K562 (cell line): ENCODE measurements at regions not wholly inside any gene's neighbourhood (a gene's known extent, or its start where the extent isn't known, plus 50 kb on each side); places are given as distances from the start of the nearest gene placed in this dataset.

ENCODE experiments used
- CBFA2T2 ChIP-seq: fragments of 450-650 bp; conservative IDR thresholded peaks from 2 replicates; pipeline ENCODE4 v1.6.1; 2017; ENCODE audit warnings: mild to moderate bottlenecking
- CCNT2 ChIP-seq: IDR thresholded peaks from 2 replicates; pipeline ENCODE4 v1.6.1; 2011; ENCODE audit warnings: borderline replicate concordance, low read depth, mild to moderate bottlenecking, moderate library complexity, mixed read lengths, low read length; ENCODE audit not compliant: insufficient read length; ENCODE audit errors: extremely low read depth
- FOXA3 ChIP-seq, 2 experiments: fragments of 450-650 bp in 1 of 2; sonication (generic) in 1 of 2; formaldehyde crosslinking; IDR thresholded peaks in 1 of 2; conservative IDR thresholded peaks in 1 of 2; 2 replicates each; pipeline versions ENCODE4 v1.4.0 to v1.8.0; 2020 to 2022; ENCODE audit warnings: mild to moderate bottlenecking in 2 of 2, missing genetic modification reagents in 1 of 2
- KDM1A ChIP-seq, 2 experiments: fragments of 450-650 bp; IDR thresholded peaks; 2 replicates each; pipeline ENCODE4 v1.6.1; 2016; ENCODE audit warnings: mild to moderate bottlenecking in 2 of 2
- MYC ChIP-seq, 2 experiments: fragments of 250-450 bp in 1 of 2; sonication (Bioruptor Pico) in 1 of 2; IDR thresholded peaks; 2 replicates each; pipeline versions ENCODE4 v1.5.1 to v1.6.1; 2012 to 2021; ENCODE audit warnings: low read depth in 2 of 2, borderline replicate concordance in 1 of 2, improper control_type of control experiment in 1 of 2, low read length in 1 of 2, mild to moderate bottlenecking in 1 of 2, moderate library complexity in 1 of 2
- PHF8 ChIP-seq: fragments of 200-600 bp; sonication (generic); IDR thresholded peaks from 2 replicates; pipeline ENCODE4 v1.6.1; 2012; ENCODE audit warnings: mixed run types, mild to moderate bottlenecking, inconsistent platforms, low read length, moderate library complexity, borderline replicate concordance
- RCOR1 ChIP-seq, 2 experiments: IDR thresholded peaks; 2 replicates each; pipeline ENCODE4 v1.6.1; 2012; ENCODE audit warnings: low read depth in 2 of 2, low read length in 2 of 2, borderline replicate concordance in 1 of 2, improper control_type of control experiment in 1 of 2
- TEAD1 ChIP-seq, 2 experiments: fragments of 450-650 bp in 1 of 2; sonication (generic) in 1 of 2; formaldehyde crosslinking; IDR thresholded peaks; 2 replicates each; pipeline versions ENCODE4 v1.4.0 to v1.8.0; 2020 to 2022; ENCODE audit warnings: mild to moderate bottlenecking in 2 of 2, missing genetic modification reagents in 1 of 2
- TGIF2 ChIP-seq: sonication (generic); formaldehyde crosslinking; IDR thresholded peaks from 2 replicates; pipeline ENCODE4 v1.8.1; 2022; ENCODE audit warnings: mild to moderate bottlenecking, missing genetic modification reagents, moderate library complexity
- TRIM24 ChIP-seq, 2 experiments: fragments of 450-650 bp; IDR thresholded peaks; 2 replicates each; pipeline ENCODE4 v1.6.1; 2016
- ZBTB17 ChIP-seq: fragments of 450-650 bp; formaldehyde crosslinking; IDR thresholded peaks from 2 replicates; pipeline ENCODE4 v1.4.0; 2020; ENCODE audit warnings: mild to moderate bottlenecking
- ZNF280B ChIP-seq: fragments of 250-450 bp; sonication (Bioruptor Pico); IDR thresholded peaks from 2 replicates; pipeline ENCODE4 v1.5.1; 2021; ENCODE audit warnings: mild to moderate bottlenecking
- TF ChIP-seq, protein P1 (sequence below): fragments of 250-450 bp; sonication (Bioruptor Pico); IDR thresholded peaks from 2 replicates; pipeline ENCODE4 v1.5.0; 2022; ENCODE audit warnings: mild to moderate bottlenecking
- TF ChIP-seq, protein P2 (sequence below): sonication (generic); formaldehyde crosslinking; IDR thresholded peaks from 2 replicates; pipeline ENCODE4 v1.8.0; 2022; ENCODE audit warnings: mild to moderate bottlenecking, missing genetic modification reagents
- TF ChIP-seq, protein P3 (sequence below): fragments of 450-650 bp; IDR thresholded peaks from 2 replicates; pipeline ENCODE4 v1.6.1; 2016

- TF ChIP-seq MYC (IDR thresholded peaks at IDR 0.05; ENCODE audit: low read depth, low read length) (no peak), MYC (CRISPR knock-in tag; IDR thresholded peaks at IDR 0.05; ENCODE audit: borderline replicate concordance, low read depth) (no peak), TRIM24 (IDR thresholded peaks at IDR 0.05) (peak; percentile 24 to 79; a peak in 3 of 4 replicates), ZNF280B (CRISPR knock-in tag) (peak; percentile 78; the same call in 1 of the 2 replicates), TEAD1 (CRISPR knock-in tag; IDR thresholded peaks at IDR 0.05) (no peak), KDM1A (IDR thresholded peaks at IDR 0.05) (0 out of 4 replicates have a peak, but pooled peaks of 1 of the 2 experiments have one; percentile 35), RCOR1 (IDR thresholded peaks at IDR 0.05; ENCODE audit: borderline replicate concordance in 1 of 2, low read depth in 2 of 2, low read length in 2 of 2) (no peak), CCNT2 (no peak), CBFA2T2 (no peak), FOXA3 (CRISPR knock-in tag; conservative IDR thresholded peaks at IDR 0.05 in 1 of 2, IDR thresholded peaks at IDR 0.05 in 1 of 2) (no peak), TGIF2 (CRISPR knock-in tag) (no peak), PHF8 (no peak), ZBTB17 (CRISPR knock-in tag) (no peak)
- TF ChIP-seq, protein P1, sequence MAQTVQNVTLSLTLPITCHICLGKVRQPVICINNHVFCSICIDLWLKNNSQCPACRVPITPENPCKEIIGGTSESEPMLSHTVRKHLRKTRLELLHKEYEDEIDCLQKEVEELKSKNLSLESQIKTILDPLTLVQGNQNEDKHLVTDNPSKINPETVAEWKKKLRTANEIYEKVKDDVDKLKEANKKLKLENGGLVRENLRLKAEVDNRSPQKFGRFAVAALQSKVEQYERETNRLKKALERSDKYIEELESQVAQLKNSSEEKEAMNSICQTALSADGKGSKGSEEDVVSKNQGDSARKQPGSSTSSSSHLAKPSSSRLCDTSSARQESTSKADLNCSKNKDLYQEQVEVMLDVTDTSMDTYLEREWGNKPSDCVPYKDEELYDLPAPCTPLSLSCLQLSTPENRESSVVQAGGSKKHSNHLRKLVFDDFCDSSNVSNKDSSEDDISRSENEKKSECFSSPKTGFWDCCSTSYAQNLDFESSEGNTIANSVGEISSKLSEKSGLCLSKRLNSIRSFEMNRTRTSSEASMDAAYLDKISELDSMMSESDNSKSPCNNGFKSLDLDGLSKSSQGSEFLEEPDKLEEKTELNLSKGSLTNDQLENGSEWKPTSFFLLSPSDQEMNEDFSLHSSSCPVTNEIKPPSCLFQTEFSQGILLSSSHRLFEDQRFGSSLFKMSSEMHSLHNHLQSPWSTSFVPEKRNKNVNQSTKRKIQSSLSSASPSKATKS, result no peak
- TF ChIP-seq, protein P2, sequence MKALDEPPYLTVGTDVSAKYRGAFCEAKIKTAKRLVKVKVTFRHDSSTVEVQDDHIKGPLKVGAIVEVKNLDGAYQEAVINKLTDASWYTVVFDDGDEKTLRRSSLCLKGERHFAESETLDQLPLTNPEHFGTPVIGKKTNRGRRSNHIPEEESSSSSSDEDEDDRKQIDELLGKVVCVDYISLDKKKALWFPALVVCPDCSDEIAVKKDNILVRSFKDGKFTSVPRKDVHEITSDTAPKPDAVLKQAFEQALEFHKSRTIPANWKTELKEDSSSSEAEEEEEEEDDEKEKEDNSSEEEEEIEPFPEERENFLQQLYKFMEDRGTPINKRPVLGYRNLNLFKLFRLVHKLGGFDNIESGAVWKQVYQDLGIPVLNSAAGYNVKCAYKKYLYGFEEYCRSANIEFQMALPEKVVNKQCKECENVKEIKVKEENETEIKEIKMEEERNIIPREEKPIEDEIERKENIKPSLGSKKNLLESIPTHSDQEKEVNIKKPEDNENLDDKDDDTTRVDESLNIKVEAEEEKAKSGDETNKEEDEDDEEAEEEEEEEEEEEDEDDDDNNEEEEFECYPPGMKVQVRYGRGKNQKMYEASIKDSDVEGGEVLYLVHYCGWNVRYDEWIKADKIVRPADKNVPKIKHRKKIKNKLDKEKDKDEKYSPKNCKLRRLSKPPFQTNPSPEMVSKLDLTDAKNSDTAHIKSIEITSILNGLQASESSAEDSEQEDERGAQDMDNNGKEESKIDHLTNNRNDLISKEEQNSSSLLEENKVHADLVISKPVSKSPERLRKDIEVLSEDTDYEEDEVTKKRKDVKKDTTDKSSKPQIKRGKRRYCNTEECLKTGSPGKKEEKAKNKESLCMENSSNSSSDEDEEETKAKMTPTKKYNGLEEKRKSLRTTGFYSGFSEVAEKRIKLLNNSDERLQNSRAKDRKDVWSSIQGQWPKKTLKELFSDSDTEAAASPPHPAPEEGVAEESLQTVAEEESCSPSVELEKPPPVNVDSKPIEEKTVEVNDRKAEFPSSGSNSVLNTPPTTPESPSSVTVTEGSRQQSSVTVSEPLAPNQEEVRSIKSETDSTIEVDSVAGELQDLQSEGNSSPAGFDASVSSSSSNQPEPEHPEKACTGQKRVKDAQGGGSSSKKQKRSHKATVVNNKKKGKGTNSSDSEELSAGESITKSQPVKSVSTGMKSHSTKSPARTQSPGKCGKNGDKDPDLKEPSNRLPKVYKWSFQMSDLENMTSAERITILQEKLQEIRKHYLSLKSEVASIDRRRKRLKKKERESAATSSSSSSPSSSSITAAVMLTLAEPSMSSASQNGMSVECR, result no peak
- TF ChIP-seq, protein P3, sequence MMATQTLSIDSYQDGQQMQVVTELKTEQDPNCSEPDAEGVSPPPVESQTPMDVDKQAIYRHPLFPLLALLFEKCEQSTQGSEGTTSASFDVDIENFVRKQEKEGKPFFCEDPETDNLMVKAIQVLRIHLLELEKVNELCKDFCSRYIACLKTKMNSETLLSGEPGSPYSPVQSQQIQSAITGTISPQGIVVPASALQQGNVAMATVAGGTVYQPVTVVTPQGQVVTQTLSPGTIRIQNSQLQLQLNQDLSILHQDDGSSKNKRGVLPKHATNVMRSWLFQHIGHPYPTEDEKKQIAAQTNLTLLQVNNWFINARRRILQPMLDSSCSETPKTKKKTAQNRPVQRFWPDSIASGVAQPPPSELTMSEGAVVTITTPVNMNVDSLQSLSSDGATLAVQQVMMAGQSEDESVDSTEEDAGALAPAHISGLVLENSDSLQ, result no peak
Measured at GRCh38 chr15:75142499-75142898, 59.2 kb upstream of the C15orf39 start (continued).
